Adrenal gland (tissue), 5 donors: ENCODE measurements at regions not wholly inside any gene's neighbourhood (a gene's known extent, or its start where the extent isn't known, plus 50 kb on each side); places are given as distances from the start of the nearest gene placed in this dataset.

Experiments
- POLR2A ChIP-seq, 2 donors: fragments of 450-650 bp; IDR thresholded peaks; one replicate each; pipeline ENCODE4 v1.6.1; 2017; ENCODE audit warnings: antibody characterized with exemption in 2 of 2, mild to moderate bottlenecking in 2 of 2, moderate library complexity in 1 of 2
- TF ChIP-seq, protein P1 (sequence below), 6 experiments: fragments of 450-650 bp in 4 of 6; fragments of 200-600 bp in 2 of 6; sonication (generic) in 1 of 6; IDR thresholded peaks; 1 replicate in 5 of 6; 2 replicates in 1 of 6; pipeline versions ENCODE4 v1.5.1 to v1.8.0; 2016 to 2021; ENCODE audit warnings: antibody characterized with exemption in 6 of 6, mild to moderate bottlenecking in 2 of 6, moderate library complexity in 1 of 6
- donor health status: DM: no; HTN: no; CAD: no.

GRCh38 chr1:76729142-76729541 is 138.1 kb upstream of the ST6GALNAC5 start:
- TF ChIP-seq, protein P1, sequence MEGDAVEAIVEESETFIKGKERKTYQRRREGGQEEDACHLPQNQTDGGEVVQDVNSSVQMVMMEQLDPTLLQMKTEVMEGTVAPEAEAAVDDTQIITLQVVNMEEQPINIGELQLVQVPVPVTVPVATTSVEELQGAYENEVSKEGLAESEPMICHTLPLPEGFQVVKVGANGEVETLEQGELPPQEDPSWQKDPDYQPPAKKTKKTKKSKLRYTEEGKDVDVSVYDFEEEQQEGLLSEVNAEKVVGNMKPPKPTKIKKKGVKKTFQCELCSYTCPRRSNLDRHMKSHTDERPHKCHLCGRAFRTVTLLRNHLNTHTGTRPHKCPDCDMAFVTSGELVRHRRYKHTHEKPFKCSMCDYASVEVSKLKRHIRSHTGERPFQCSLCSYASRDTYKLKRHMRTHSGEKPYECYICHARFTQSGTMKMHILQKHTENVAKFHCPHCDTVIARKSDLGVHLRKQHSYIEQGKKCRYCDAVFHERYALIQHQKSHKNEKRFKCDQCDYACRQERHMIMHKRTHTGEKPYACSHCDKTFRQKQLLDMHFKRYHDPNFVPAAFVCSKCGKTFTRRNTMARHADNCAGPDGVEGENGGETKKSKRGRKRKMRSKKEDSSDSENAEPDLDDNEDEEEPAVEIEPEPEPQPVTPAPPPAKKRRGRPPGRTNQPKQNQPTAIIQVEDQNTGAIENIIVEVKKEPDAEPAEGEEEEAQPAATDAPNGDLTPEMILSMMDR (IDR thresholded peaks at IDR 0.05), result no peak
- TF ChIP-seq POLR2A (IDR thresholded peaks at IDR 0.05), result no peak
